ENCODE measurements at regions not wholly inside any gene's neighbourhood (a gene's known extent, or its start where the extent isn't known, plus 50 kb on each side); places are given as distances from the start of the nearest gene placed in this dataset.

- Histone ChIP-seq H3K9ac (ENCODE audit: low read length) (no peak overlapping the region), H3K27ac (ENCODE audit: low read depth, low read length) (no peak overlapping the region), H3K27me3 (ENCODE audit: insufficient read depth, low read length) (no peaks in the 10 kb centered on the region), H4K20me1 (ENCODE audit: insufficient read depth) (no peaks in the 10 kb centered on the region), H3K9me3 (ENCODE audit: control insufficient read depth in 1 of 2, insufficient read depth in 1 of 2, low read depth in 1 of 2, low read length in 2 of 2) (no peaks in the 10 kb centered on the region), H3K4me1 (ENCODE audit: control insufficient read depth in 1 of 2, insufficient read depth in 2 of 2, low read length in 2 of 2) (no peaks in the 10 kb centered on the region), H3K9me2 (ENCODE audit: insufficient read depth) (no peaks in the 10 kb centered on the region), H3K4me3 (replicated peaks in 1 of 2; ENCODE audit: low read depth in 1 of 2, low read length in 2 of 2) (no peak overlapping the region), H2AFZ (ENCODE audit: low read depth, low read length, poor library complexity, severe bottlenecking) (no peak overlapping the region), H3K79me2 (ENCODE audit: insufficient read depth, low read length) (no peaks in the 10 kb centered on the region), H3K4me2 (ENCODE audit: low read length) (no peak overlapping the region), H3K36me3 (ENCODE audit: control insufficient read depth in 1 of 2, insufficient read depth in 2 of 2, low read length in 2 of 2) (no peaks in the 10 kb centered on the region)
- no peak for DNase-seq (ENCODE audit: low read depth, low spot score)
- TF ChIP-seq MAX (IDR thresholded peaks at IDR 0.05) (no peak), ATF3 (IDR thresholded peaks at IDR 0.05) (no peak), EZH2 (IDR thresholded peaks at IDR 0.05) (no peak), SP1 (IDR thresholded peaks at IDR 0.05; ENCODE audit: low read depth) (no peak), EZH2phosphoT487 (IDR thresholded peaks at IDR 0.05; ENCODE audit: borderline replicate concordance) (no peak), POLR2AphosphoS5 (IDR thresholded peaks at IDR 0.05; ENCODE audit: low read depth, low read length) (no peak)
- TF ChIP-seq, protein P1, sequence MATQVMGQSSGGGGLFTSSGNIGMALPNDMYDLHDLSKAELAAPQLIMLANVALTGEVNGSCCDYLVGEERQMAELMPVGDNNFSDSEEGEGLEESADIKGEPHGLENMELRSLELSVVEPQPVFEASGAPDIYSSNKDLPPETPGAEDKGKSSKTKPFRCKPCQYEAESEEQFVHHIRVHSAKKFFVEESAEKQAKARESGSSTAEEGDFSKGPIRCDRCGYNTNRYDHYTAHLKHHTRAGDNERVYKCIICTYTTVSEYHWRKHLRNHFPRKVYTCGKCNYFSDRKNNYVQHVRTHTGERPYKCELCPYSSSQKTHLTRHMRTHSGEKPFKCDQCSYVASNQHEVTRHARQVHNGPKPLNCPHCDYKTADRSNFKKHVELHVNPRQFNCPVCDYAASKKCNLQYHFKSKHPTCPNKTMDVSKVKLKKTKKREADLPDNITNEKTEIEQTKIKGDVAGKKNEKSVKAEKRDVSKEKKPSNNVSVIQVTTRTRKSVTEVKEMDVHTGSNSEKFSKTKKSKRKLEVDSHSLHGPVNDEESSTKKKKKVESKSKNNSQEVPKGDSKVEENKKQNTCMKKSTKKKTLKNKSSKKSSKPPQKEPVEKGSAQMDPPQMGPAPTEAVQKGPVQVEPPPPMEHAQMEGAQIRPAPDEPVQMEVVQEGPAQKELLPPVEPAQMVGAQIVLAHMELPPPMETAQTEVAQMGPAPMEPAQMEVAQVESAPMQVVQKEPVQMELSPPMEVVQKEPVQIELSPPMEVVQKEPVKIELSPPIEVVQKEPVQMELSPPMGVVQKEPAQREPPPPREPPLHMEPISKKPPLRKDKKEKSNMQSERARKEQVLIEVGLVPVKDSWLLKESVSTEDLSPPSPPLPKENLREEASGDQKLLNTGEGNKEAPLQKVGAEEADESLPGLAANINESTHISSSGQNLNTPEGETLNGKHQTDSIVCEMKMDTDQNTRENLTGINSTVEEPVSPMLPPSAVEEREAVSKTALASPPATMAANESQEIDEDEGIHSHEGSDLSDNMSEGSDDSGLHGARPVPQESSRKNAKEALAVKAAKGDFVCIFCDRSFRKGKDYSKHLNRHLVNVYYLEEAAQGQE (IDR thresholded peaks at IDR 0.05; ENCODE audit: low read depth), result no peak
- RAD21 ChIA-PET (ENCODE audit: low non-redundant PET in 1 of 2, low total read pairs in 2 of 2, uncharacterized antibody in 2 of 2, unreplicated experiment in 2 of 2), result no interaction called here
- no TSS peak for BruUV-seq (replicated peaks)
- CTCF ChIA-PET, result no interaction called here
- ATAC-seq, result no peak
- POLR2A ChIA-PET, result no interaction called here
- intact Hi-C loops (cut with micrococcal nuclease), result no loop called here
These were observed 276.1 kb upstream of the BTG1 start for GRCh38 chr12:92421701-92422100.

Measured in HCT116 (cell line).